HG02885 (cell line): ENCODE measurements at regions not wholly inside any gene's neighbourhood (a gene's known extent, or its start where the extent isn't known, plus 50 kb on each side); places are given as distances from the start of the nearest gene placed in this dataset.
"Not testable (repeated sequence)": the region's sequence is repeated elsewhere in the genome, so short reads cannot be mapped to it uniquely, and the experiment has no call there.

ENCODE experiments used
- ATAC-seq: cut with Tn5 transposase; IDR thresholded peaks from one replicate; pipeline ENCODE4 v1.9.1; 2021; ENCODE audit warnings: mild to moderate bottlenecking; ENCODE audit not compliant: unreplicated experiment, poor library complexity

DNA sequence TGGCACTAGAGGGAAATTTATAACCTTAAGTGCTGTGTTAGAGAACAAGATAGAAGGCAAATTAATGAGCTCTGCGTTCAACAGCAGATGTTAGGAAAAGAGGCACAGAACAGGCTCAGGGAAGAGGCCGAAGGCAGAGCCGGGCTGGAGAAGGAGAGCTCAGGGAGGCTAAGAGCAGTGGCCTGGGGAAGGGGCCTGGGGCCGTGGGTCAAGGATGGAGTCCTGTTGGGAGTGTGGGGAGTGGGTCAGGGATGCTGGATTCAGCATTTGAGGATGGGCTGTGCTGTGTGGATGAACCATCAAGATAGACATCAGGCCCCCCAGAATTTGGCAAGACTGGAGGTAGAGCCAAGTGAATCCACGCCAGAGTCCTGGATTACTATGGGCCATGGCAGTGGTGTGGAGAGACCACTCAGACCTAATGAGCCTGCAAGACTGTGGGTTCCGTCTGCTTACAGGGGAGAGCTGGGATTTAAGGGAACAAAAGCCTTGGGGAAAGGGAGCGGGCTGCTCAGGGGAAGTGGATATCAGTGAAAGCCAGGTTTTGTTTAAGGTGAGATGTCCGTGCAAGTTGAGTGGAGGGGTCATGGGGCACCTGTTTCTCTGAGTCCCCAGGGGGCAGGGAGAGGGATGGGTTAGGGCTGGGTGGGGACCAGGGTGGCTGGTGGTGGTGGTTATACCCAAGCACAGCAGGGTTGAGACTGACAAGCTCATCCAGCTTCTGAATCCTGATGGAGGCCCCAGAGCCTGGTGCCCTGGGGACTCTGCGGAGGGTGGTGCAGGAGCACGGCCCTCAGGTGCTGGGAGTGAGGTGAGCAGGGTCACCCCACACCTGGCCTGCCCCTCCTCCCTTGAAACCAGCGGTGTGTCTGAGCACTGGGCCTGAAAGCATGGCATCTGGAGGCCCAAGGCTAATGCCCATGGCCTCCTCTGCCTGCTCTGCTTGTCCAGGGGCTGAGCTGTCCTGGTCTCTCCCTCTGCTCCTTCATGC, 101.7 kb downstream of the BMS1 start:
- ATAC-seq, result no peak

DNA sequence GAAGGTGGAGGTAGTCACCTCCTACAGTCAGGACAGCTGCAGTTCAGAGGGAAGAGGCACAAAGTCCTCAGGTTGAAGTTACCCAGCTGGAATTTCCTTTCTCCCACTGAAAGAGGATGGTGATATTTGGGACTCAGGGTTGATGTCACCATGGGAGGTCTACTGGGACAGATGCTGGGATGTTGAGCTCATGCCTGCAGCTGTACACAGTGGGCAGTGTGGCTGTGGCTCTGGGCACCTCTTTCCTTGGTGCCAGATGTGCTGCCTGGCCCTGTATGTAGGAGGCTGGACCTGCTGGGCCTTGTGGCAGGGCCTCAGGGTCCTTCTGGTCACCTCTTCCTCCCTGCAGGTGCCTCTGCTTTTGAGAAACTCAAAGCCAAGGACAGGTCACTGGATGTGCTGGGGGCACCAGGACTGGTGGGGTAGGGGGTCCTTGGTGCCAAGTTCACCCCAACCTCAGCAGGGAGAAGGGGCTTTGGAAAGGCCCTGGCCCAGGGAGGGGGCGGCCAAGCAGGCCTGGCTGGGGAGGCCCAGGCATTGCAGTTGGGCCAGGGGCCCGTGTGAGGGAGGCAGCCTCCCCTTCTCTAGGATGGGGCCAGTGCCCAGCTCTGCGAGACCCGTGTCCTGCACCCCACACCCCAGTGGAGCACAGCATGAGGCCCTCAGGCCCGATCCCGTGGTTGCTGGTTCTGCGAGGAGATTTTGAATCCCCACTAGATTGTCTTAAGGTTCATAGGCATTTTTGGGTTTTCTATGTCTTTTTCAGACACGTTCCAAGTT, 103.1 kb downstream of the BMS1 start:
- no peak for ATAC-seq

DNA sequence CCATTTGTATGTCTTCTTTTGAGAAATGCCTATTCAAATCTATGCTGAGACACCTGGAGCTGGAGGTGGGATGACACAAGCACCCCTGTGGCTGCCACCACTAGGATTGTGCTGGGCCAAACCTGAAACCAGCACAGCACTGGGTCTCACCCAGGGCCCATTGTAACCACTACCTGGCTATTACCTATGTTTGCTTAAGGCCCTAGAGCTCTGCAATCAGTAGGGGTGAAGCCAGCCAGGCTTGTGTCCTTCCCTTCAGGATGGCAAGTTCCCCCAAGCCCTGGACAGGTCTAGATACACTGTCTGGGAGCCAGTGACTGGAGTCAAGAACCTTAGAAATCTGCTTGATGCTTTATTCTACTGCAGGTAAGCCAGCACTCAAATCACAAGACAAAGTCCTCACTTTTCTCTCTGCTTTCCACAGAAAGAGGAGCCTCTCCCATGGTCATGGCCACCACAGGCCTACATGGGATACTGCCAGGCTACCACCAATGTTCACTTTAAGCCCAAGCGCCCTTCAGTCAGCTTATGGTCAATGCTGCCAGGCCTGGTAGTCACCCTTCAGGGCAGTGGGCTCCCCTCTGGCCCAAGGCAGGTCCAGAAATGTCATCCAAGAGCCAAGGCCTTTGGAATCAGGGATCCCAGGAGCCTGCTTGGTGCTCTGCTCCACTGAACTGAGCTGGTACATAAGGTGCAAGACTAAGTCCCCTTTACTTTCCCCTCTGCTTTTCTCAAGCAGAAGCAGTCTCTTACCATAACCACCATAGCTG, 105.3 kb downstream of the BMS1 start:
- ATAC-seq, result no peak

DNA sequence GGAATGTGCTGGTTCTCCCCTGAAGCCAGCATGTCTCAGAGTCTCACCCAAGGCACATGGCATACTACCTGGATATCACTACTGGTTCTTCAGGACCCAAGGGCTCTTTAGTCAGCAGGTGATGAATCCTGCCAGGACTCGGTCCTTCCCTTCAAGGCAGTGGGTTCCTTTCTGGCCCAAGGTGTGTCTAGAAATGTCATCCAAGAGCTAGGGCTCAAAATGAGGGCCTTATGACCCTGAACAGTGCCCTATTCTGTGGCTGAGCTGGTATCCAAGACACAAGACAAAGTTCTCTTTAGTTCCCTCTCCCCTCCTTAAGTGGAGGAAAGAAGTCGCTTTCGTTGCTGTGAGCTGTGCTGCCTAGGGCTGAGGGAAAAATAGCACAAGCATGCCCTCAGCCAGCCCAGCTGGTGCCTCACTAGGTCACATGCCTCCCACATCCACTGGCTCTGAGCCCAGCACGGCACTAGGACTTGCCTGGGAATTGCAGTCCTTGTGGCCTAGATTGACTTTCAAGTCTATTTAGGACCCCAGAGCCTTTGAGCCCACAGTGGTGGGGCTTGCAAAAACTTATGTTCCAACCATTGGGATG, 106.0 kb downstream of the BMS1 start:
- ATAC-seq, result no peak

DNA sequence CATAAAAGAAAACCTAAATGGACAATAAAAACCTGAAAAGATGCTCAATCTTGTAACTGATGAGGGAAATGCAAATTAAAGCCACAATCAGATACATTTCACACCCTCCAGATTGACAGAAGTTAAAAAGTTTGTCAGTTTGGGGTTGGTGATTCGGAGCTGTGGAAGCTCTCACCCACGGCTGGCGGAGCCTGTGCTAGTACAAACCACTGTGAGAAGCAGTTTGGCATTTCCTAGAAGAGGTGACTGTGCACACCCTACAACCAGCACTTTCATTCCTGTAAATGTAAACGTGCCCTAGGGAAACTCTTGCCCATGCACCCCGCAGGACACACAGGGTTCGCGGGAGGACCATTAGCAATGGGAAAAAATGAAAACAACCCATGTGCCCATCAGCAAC, 114.1 kb downstream of the BMS1 start:
- no peak for ATAC-seq

DNA sequence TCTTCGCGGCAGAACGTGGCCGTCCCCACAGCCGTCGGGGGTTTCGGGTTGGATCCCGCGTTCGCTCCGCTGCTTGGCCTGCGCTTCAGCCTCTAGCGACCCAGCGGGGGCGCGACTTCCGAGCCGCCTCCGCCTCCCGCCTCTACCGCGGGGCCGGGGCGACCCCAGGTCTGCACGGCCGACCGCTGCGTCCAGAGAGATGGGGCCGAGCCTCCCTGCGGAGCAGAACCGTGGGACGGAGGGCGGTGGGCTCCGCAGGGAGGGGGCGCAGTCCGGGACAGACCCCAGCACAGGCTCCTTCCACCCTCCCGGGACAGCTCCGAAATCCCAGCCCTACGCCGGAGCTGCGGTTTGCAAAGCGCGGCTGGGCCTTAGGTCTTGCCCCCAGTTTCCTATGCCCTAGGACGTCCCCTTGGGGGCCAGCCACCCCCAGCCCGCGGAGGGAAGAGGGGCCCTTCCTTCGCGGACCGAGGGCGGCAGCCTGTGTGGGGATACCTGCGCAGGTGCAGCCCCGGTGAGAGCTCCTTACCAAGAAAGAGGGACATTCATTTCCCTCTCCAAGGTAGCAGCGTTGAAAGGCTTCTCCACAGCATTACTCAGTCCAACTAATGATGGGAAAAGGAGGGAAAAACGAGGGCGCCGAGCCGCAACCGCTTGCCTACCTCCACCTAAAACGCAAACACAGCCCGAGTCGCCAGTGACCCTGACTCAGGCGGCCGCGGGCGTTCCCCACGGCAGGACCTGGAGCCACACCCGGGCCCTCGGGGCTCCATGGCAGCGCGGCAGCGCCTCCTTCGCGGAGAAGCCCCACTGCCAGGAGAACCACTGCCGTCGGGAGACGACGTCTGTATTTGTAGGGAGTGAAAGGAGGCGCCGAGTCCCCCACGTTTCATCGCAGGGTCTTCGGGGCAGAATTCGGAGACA, 115.7 kb downstream of the BMS1 start:
- no peak for ATAC-seq

DNA sequence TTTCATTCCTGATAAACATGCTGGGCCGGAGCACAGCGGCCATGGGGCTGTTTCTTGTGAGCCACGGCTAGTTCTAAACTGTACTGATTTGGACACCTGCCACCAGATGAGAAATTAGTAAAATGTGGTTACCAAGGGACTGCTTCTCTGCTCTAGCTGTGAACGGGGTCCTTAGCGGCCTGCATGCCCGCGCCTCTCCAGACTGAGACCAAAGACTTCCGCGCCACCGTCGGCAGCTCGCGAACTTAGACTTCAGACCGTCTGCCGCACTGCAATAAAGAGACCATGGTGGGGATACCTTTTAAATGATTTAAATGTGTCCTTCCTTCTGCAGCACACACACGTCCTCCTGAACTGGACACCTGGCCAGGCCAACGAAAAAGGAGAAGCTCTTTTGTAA, 116.4 kb downstream of the BMS1 start:
- no peak for ATAC-seq

DNA sequence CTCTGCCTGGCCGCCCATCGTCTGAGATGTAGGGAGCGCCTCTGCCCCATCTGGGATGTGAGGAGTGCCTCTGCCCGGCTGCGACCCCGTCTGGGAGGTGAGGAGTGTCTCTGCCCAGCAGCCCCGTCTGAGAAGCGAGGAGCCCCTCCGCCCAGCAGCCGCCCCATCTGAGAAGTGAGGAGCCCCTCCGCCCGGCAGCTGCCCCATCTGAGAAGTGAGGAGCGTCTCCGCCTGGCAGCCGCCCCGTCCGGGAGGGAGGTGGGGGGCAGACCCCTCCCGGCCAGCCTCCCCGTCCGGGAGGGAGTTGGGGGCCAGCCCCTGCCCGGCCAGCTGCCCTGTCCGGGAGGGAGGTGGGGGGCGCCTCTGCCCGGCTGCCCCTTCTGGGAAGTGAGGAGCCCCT, 117.8 kb downstream of the BMS1 start:
- not testable (repeated sequence) for ATAC-seq

DNA sequence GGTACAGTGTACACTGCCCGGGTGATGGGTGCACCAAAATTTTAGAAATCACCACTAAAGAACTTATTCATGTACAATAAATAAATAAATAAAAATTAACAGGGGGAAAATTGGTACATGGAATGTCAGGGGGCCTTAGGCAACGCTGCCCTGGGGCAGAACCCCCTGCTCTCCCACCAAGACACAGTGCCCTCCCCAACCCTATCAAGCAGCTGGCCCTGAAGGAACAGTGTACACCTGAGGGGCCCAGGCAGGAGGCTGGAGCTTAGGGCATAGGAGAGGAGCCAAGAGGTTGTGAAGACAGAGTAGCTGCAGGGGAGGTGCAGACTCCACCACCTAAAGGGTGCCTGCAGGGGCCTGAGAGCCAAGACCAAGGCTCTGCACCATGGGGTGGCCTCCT, 128.8 kb downstream of the BMS1 start:
- ATAC-seq, result no peak

DNA sequence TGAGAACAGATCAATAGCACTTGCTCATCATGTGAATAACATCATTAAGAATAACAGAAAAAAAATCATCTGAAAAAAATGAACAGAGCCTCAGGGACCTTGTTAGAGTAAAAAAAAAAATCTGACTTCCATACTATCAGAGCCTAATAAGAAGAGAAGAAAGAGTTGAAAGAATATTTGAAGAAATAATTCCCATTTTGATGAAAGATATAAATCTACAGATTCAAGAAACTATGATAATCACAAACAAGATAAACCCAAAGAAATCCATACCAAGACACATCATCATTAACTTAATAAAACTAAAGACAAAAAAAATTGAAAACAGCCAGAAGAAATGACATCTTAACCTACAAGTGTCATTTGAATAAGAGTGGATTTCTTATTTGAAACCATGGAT, 134.4 kb downstream of the BMS1 start:
- no peak for ATAC-seq

DNA sequence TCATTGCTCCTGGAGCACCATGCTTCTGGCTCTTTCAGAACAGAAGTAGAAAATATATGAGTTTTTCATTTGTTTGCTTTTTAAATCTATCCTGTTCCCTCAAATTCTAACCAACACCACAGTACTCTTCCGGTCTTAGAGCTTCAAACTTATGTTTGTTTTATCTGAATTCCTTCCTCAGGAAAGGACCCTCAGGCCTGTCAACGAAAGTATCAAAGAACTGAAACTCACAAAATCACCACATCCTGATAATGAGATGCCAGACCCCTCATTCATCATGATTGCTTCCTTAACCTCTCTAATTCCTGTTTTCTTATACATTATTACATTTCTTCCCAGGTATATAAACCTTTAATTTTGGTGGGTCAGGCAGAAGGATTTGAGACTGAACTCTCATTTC, 135.2 kb downstream of the BMS1 start:
- ATAC-seq, result no peak

DNA sequence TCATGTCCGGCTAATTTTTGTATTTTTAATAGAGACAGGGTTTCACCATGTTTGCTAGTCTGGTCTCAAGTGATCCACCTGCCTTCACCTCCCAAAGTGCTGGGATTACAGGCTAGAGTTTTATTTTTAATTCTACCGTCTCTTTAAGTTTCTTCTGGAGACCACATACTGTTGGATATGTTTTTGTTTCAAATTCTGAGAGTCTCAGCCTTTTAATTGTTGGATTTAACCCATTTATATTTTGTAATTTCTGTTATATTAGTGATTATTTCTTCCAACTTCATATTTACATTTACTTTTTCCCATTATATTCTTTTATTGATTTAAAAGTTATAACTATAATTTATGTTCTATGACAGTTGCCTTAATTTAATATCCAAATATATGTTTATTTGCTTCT, 139.4 kb downstream of the BMS1 start:
- no peak for ATAC-seq

DNA sequence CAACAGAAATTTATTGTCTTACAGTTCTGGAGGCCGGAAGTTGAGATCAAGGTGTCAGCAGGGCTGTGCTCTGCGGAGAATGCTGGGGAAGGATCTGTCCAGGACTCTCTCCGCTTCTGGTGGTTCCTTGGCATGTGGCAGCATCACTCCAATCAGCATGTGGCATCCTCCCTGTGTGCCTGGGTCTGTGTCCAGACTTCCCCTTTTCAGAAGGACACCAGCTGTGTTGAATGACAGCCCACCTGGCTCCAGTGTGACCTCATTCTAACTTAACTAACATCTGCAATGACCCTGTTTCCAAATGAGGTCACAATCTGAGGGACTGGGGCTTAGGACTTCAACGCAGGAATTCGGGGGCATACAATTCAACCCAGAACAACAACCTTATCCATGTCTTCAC, 141.9 kb downstream of the BMS1 start:
- no peak for ATAC-seq

DNA sequence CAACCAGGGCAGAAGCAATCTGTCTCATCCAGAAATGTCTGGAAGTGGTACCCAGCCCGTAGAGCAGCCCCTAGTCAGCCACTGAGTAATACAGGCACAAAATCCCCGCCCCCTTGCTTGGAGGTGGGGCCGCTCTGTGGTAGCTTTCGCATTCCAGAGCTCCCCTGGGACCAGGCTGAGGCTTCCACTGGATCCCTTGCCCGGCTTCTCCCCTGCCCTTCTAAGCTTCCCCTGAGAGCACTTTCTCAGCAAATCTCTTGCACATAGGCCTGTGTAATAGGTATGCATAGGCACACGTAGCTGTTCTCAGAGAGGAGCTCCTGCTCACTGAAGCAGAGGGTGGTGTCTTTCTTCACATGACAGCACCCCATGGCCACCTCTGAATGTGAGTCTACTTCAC, 144.2 kb downstream of the BMS1 start:
- ATAC-seq, result no peak

DNA sequence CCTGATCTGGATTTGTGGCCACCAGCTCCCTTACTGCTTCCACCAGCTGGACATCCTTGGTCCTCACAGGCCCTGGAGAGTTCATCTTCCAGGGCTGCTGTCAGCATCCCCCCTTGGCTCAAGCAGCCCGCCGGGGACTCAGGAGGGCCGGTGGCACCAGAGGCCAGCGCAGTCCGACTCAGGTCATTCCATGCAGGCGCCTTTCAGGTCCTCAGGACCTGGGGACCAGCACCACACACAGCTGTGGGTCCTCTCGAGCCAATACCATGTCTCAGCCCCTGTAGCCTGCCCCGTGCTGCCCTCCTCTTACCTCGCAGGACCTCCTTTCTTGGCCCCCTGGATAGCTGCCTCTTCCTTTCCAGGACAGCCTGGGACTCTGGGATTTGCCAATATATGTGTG, 145.5 kb downstream of the BMS1 start:
- ATAC-seq, result no peak

DNA sequence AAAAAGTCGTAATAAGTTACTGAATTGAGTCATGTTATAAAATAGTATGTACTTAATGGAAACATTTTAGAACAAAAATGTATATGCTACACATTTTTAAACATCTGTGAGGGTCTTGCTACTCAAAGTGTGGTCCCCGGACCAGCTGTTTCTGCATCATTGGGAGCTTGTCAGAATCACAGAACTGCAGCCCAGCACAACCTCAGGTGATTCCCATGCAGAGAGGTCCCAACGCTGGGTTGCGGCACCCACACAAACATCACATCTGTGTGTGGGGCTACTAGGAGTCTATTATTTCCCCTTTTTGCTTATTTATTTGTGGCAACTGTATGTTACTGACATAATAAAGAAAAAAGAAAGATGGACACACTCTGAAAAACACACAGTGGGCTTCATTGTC, 146.6 kb downstream of the BMS1 start:
- ATAC-seq, result no peak

DNA sequence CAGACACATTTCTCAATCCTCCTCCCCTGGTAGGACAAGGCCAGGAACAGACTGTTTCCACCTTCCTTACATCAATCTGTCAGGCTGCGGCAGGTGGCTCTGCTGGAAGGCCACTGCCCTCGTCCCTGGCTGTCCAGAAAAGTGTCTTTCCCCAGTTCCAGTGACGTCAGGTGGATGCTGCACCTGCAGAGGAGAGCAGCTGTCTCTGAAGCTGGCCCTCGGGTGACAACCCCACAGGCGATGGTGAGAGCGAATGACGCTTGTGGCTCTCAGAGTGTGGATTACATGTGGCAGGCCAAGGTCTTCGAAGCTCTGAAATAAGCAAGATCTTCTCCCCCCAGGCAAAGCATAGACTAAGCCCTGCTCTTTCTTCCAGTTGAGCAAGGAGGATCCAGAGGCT, 146.9 kb upstream of the RET start:
- no peak for ATAC-seq

DNA sequence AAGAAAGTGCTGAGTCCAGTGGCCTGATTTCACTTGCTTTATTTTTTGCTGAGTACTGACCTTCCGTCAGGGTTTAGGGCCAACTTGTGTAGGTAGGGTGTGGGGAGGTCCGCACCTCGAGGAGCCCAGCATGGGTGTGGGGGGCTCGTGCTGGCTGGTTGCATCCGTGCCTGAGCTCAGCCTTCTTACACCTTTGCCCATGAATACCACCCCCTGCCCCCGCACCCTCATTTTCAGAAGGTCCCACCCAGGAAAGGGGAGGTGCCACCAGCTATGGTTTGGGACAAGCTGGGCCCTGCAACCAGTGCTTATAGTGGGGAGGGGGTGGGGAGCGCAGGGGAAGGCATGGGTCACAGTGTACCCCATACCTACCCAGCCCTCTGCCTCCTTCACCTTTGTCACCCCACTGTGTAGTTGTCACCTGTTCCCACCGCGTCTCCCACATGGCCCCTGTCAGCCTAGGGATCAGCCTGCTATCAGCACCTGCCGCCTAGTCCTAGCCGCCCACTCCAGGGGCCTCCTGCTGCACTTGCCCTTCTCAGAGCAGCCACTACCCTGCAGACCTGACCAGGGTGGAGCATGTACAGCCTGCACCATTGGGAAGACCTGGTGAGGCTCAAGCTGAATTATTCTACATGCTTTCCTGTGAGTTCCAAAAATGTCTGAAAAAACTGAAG, 146.2 kb upstream of the RET start:
- no peak for ATAC-seq

DNA sequence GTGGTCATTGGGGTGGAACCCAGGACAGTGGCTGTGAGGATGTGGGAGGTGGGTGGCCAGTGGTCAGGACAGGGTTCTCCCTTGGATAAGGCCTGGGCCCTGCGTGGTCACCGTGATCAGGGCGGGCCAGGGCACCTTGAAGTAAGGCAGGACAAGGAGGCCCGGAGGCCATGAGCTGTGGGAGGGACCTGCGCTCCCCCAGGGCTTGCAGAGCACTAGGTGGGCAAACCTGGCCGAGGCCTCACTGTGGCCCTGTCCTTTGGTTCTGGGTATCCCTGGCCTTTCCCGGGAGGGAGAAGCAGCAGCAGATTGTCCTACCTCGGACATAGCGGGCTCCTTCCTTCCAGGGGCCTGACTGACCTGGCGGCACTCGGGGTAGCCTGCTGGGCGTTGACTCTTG, 144.8 kb upstream of the RET start:
- no peak for ATAC-seq
